C4-2B (cell line): ENCODE measurements at regions not wholly inside any gene's neighbourhood (a gene's known extent, or its start where the extent isn't known, plus 50 kb on each side); places are given as distances from the start of the nearest gene placed in this dataset.

Experiments used
- H3K27ac ChIP-seq: fragments of 450-650 bp; 2 replicates; pipeline ENCODE4 v1.5.1; 2017
- ZFX ChIP-seq: fragments of 450-650 bp; IDR thresholded peaks from 2 replicates; pipeline ENCODE4 v1.6.1; 2017
- TF ChIP-seq, protein P1 (sequence below): fragments of 450-650 bp; conservative IDR thresholded peaks from 2 replicates; pipeline ENCODE4 v1.5.1; 2017; ENCODE audit warnings: mild to moderate bottlenecking

DNA sequence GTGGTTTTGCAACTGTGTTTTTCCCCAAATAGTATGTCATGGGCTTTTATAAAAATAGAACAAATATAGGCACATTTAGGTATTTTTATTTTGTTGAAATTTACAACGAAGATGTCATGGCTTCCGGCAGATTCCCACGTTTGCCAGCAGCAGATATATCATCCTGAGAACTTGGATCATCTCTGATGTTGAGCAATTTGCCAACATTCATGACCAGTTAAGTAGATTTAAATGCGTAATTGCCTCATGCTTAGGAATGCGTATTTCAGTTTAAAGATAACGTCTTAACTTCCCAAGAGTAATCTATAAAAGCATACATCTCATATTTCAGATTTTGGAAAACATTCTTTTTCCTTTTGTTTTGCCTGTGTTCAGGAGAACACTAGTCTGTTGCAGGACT is 457.8 kb downstream of the QKI start:
- no peak overlapping the region for H3K27ac ChIP-seq
- TF ChIP-seq, protein P1, sequence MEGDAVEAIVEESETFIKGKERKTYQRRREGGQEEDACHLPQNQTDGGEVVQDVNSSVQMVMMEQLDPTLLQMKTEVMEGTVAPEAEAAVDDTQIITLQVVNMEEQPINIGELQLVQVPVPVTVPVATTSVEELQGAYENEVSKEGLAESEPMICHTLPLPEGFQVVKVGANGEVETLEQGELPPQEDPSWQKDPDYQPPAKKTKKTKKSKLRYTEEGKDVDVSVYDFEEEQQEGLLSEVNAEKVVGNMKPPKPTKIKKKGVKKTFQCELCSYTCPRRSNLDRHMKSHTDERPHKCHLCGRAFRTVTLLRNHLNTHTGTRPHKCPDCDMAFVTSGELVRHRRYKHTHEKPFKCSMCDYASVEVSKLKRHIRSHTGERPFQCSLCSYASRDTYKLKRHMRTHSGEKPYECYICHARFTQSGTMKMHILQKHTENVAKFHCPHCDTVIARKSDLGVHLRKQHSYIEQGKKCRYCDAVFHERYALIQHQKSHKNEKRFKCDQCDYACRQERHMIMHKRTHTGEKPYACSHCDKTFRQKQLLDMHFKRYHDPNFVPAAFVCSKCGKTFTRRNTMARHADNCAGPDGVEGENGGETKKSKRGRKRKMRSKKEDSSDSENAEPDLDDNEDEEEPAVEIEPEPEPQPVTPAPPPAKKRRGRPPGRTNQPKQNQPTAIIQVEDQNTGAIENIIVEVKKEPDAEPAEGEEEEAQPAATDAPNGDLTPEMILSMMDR, result no peak
- no peak for TF ChIP-seq ZFX

DNA sequence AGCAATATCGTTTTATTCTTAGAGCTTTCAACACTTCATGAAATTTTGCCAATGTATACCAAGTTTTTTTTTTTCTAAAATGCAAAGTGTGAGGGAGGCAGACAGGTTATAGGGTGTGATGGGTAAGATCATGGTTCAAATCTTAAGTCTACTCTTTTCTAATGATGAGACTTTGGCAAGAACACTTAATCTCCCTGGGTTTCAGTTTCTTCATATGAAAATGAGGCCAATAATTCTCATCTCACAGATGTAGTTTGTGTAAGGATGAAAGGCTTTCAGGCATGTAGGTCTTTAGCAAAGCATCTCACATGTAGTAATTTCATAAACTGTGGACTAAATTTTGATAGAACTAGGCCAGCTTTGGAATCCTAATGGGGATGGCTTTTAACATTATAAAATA is 457.1 kb downstream of the QKI start:
- no peak for TF ChIP-seq ZFX
- TF ChIP-seq, protein P1, result no peak

DNA sequence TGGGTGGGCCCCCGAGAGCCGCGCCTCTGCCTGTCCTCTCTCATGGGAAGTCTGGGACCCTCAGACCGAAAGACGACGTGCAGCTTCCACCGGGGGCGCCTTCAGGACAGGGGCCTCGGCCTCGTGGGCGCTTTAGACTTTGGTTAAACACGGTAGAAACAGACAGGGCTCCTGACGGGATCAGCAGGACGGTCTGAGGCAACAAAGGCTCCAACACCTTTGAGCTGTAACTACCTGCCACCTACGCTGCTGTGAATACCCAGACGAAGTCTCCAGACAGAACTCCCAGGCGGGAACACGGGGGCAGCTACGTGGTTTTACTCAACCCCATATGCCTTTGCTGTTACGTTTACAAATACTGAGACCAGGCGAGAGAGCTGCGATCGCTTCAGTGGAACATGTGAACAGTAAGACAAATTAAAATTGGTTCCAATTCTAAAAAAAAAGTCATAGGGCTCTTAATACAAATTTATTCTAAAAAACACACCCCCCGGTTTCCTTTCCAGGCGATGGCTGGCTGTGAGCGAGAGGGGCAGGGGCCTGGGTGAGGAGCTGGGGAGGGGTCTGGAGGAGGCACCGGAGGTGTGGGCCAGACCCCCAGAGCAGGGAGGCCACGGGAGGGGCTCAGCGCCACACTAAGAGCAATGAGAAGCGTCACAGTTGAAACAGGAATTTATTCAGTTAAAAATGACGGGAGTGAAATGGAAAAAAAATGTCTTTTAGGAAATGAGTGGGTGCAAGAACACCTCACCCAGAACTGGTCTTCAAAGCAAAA is 453.2 kb downstream of the QKI start:
- TF ChIP-seq ZFX, result no peak
- TF ChIP-seq, protein P1, result no peak
- no peak overlapping the region for H3K27ac ChIP-seq

More for the DNA sequence above, 457.1 kb downstream of the QKI start:
- no peak overlapping the region for H3K27ac ChIP-seq

DNA sequence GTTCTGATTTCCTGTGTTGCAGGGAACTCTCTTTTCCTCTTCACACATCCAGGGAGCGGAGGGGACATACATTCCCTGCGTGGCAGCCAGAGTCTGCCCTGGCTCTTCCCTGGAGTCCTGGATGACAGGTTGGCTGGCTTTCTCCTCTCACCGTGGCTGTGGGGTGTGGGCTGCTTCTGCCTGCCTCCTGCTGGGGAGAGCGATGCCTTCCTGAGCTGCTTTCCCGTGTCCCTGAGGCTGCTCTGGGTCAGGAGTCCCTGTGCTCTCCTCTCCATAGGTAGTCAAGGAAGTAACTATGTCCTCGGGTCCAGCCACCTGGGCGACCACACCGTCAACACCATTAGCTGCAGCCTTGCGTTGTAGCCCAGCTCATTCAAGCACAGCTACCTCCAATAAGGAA is 451.7 kb downstream of the QKI start:
- TF ChIP-seq ZFX, result no peak
- TF ChIP-seq, protein P1, result no peak
- no peak overlapping the region for H3K27ac ChIP-seq

DNA sequence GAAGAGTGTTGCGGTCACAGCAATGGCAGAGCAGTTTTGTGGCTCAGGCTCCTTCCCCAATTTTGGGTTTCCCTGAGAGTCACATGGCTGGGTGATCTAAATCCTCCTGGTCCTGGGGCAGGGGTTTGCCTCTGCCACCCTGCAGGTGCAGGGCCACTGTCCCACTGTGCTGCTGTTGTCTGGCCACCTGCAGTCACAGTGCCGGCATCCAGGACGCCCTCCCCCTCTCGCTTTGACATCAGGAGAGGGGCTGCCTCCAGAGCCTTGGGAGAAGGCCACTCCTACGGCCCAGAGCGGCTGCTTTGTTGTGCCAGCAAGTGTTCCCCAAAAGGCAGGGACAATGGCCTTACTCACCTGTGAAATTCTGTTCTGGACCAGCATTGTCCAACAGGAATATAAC is 449.0 kb downstream of the QKI start:
- TF ChIP-seq, protein P1, result no peak
- no peak for TF ChIP-seq ZFX
- no peak overlapping the region for H3K27ac ChIP-seq

DNA sequence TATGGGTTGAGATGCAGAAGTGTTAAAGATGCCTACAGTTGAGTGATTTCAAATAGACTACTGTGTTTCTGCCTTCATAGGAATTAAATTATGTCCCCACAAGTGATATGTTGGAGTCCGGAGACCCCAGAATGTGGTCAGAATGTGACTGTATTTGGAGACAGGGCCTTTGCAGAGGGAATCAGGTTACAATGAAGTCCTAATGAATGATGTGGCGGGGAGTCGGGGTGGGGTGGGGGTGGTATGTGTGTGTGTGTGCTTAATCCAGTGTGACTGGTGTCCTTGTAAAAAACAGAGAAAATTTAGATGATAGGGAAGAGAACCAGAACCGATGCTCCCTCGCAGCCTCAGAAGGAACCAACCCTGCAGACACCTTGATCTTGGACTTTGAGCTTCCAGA is 448.2 kb downstream of the QKI start:
- H3K27ac ChIP-seq, result no peak overlapping the region
- no peak for TF ChIP-seq ZFX
- TF ChIP-seq, protein P1, result no peak

DNA sequence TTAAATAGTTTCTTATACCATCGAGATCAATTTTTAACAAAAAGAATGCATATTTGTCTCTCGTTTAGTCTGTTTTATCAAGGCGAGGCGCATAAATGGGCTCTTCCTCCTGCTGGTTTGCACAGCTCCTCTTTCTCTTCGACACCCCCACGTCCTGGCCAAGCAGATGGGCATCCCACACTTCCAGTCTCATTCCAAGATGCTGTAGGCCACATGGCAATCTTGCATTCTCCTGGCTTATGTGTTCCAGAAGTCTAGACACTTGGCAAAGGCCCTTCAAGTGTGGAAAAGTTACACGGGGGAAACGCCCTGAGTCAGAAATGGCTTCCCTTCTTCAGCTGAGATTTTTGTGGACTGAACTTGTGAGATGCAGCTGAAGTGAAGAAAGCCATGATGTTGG is 447.1 kb downstream of the QKI start:
- no peak overlapping the region for H3K27ac ChIP-seq
- TF ChIP-seq ZFX, result no peak
- TF ChIP-seq, protein P1, result no peak
